Neural progenitor cell (in vitro differentiated cells): ENCODE measurements at regions not wholly inside any gene's neighbourhood (a gene's known extent, or its start where the extent isn't known, plus 50 kb on each side); places are given as distances from the start of the nearest gene placed in this dataset.

Experiments used
- EZH2 ChIP-seq: fragments of 200-600 bp; sonication (generic); IDR thresholded peaks from 2 replicates; pipeline ENCODE4 v1.6.1; 2017; ENCODE audit warnings: antibody characterized with exemption, mild to moderate bottlenecking, moderate library complexity
- TF ChIP-seq, protein P1 (sequence below): fragments of 200-600 bp; sonication (generic); IDR thresholded peaks from 2 replicates; pipeline ENCODE4 v1.5.1; 2017; ENCODE audit warnings: antibody characterized with exemption, mild to moderate bottlenecking

DNA sequence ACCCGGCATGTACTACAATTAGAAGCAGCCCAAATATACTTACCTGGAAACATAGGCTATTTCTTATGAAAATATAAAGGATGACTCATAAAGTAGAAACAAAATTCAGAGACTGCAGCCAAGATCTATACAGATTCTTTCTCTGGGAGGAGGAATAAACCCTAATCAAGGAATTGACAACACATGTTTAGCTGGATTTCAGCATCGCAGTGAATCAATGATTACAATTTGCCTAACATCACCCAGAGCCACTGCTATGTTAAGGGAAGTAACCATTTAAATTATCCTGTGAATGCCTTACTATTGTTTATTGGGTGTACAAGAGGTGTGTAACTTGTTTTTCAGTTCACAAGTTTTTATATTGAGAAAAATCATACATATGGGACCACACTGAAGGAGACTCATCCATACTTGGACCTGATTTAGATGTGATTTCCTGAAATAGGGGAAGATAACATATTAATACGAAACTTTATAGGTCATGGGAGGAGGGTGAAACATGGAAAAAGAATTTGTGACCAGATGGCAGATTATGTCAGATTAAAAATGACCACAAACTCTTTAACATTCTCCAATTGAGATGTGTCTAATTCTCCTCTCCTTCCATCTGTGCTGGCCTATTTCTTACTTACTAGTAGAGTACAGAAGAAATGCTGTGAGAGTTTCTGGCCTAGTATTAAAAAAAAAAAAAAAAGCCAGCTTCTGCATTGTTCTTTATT is 1168.4 kb downstream of the SLITRK1 start:
- TF ChIP-seq, protein P1, sequence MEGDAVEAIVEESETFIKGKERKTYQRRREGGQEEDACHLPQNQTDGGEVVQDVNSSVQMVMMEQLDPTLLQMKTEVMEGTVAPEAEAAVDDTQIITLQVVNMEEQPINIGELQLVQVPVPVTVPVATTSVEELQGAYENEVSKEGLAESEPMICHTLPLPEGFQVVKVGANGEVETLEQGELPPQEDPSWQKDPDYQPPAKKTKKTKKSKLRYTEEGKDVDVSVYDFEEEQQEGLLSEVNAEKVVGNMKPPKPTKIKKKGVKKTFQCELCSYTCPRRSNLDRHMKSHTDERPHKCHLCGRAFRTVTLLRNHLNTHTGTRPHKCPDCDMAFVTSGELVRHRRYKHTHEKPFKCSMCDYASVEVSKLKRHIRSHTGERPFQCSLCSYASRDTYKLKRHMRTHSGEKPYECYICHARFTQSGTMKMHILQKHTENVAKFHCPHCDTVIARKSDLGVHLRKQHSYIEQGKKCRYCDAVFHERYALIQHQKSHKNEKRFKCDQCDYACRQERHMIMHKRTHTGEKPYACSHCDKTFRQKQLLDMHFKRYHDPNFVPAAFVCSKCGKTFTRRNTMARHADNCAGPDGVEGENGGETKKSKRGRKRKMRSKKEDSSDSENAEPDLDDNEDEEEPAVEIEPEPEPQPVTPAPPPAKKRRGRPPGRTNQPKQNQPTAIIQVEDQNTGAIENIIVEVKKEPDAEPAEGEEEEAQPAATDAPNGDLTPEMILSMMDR = no peak
- no peak for TF ChIP-seq EZH2
